CD14-positive monocyte (primary cell): ENCODE measurements at regions not wholly inside any gene's neighbourhood (a gene's known extent, or its start where the extent isn't known, plus 50 kb on each side); places are given as distances from the start of the nearest gene placed in this dataset.

Source experiments
- DNase-seq, 3 donors: peaks; one replicate each; pipeline ENCODE4 v3.0.0-alpha.2; 2011 to 2022
- H2AFZ ChIP-seq: 2 replicates; pipeline ENCODE4 v1.6.0; 2012; ENCODE audit warnings: mild to moderate bottlenecking, low read depth, low read length, inconsistent platforms; ENCODE audit not compliant: insufficient read depth, poor library complexity, severe bottlenecking
- H3K27ac ChIP-seq, 2 donors: 1 replicate in 1 of 2; 2 replicates in 1 of 2; pipeline ENCODE4 v1.5.1; 2012 to 2013; ENCODE audit warnings: low read length in 2 of 2, control low read depth in 1 of 2, inconsistent platforms in 1 of 2, low read depth in 1 of 2, mild to moderate bottlenecking in 1 of 2
- H3K27me3 ChIP-seq, 2 donors: one replicate each; pipeline versions ENCODE4 v1.6.0 to v1.6.1; 2011 to 2013; ENCODE audit warnings: low read length in 2 of 2; ENCODE audit not compliant: control insufficient read depth in 2 of 2, insufficient read depth in 2 of 2
- H3K36me3 ChIP-seq, 2 donors: replicated peaks in 1 of 2; 1 replicate in 1 of 2; 2 replicates in 1 of 2; pipeline versions ENCODE4 v1.5.1 to v1.6.1; 2012 to 2013; ENCODE audit warnings: low read length in 2 of 2, control low read depth in 1 of 2, inconsistent platforms in 1 of 2, mild to moderate bottlenecking in 1 of 2; ENCODE audit not compliant: insufficient read depth in 2 of 2, control insufficient read depth in 1 of 2
- H3K4me1 ChIP-seq, 2 donors: 1 replicate in 1 of 2; 2 replicates in 1 of 2; pipeline versions ENCODE4 v1.5.1 to v1.6.1; 2012 to 2013; ENCODE audit warnings: low read length in 2 of 2, control low read depth in 1 of 2, inconsistent platforms in 1 of 2, mild to moderate bottlenecking in 1 of 2, moderate library complexity in 1 of 2; ENCODE audit not compliant: insufficient read depth in 2 of 2, control insufficient read depth in 1 of 2
- H3K4me2 ChIP-seq: replicated peaks from 2 replicates; pipeline ENCODE3; 2012; ENCODE audit warnings: low read length, moderate library complexity, mild to moderate bottlenecking; ENCODE audit not compliant: poor library complexity, severe bottlenecking; ENCODE audit errors: extremely low read depth
- H3K4me3 ChIP-seq, 3 experiments: fragments of 200-600 bp in 1 of 3; sonication (generic) in 1 of 3; replicated peaks in 1 of 3; 1 replicate in 2 of 3; 2 replicates in 1 of 3; pipeline ENCODE4 v1.5.1; 2011 to 2013; ENCODE audit warnings: low read length in 3 of 3, mild to moderate bottlenecking in 3 of 3, control low read depth in 2 of 3, low read depth in 2 of 3, inconsistent platforms in 1 of 3, moderate library complexity in 1 of 3
- H3K79me2 ChIP-seq: 2 replicates; pipeline ENCODE4 v1.6.0; 2012; ENCODE audit warnings: mild to moderate bottlenecking, control low read depth, inconsistent platforms, low read length, moderate library complexity; ENCODE audit not compliant: insufficient read depth
- H3K9ac ChIP-seq: 2 replicates; pipeline ENCODE4 v1.6.0; 2017; ENCODE audit warnings: low read length, mild to moderate bottlenecking; ENCODE audit not compliant: insufficient read depth, poor library complexity, severe bottlenecking
- H3K9me3 ChIP-seq, 2 donors: replicated peaks in 1 of 2; 1 replicate in 1 of 2; 2 replicates in 1 of 2; pipeline versions ENCODE4 v1.5.1 to v1.6.1; 2012 to 2013; ENCODE audit warnings: low read length in 2 of 2, control low read depth in 1 of 2; ENCODE audit not compliant: control insufficient read depth in 1 of 2, insufficient read depth in 1 of 2
- H4K20me1 ChIP-seq: 2 replicates; pipeline ENCODE4 v1.6.0; 2012; ENCODE audit warnings: mild to moderate bottlenecking, low read length, control low read depth, moderate library complexity; ENCODE audit not compliant: insufficient read depth
- H3K27ac Mint-ChIP-seq, 7 donors: one replicate each; pipeline ENCODE4 v1.8.0; 2020; ENCODE audit warnings: mild to moderate bottlenecking in 7 of 7, mixed read lengths in 7 of 7, moderate library complexity in 6 of 7, inconsistent platforms in 2 of 7
- H3K27me3 Mint-ChIP-seq, 3 donors: one replicate each; pipeline ENCODE4 v1.8.0; 2021 to 2022; ENCODE audit warnings: low read depth in 3 of 3, mild to moderate bottlenecking in 3 of 3, mixed read lengths in 3 of 3, moderate library complexity in 3 of 3, inconsistent platforms in 1 of 3
- H3K36me3 Mint-ChIP-seq, 2 donors: one replicate each; pipeline ENCODE4 v1.8.0; 2020; ENCODE audit warnings: mixed read lengths in 2 of 2, inconsistent platforms in 1 of 2, mild to moderate bottlenecking in 1 of 2
- H3K4me1 Mint-ChIP-seq: one replicate; pipeline ENCODE4 v1.8.0; 2020; ENCODE audit warnings: mild to moderate bottlenecking, mixed read lengths
- H3K4me3 Mint-ChIP-seq, 2 donors: one replicate each; pipeline ENCODE4 v1.8.0; 2020; ENCODE audit warnings: mild to moderate bottlenecking in 2 of 2, mixed read lengths in 2 of 2, moderate library complexity in 1 of 2
- H3K9me3 Mint-ChIP-seq, 7 donors: one replicate each; pipeline ENCODE4 v1.8.0; 2020 to 2022; ENCODE audit warnings: mixed read lengths in 7 of 7, mild to moderate bottlenecking in 6 of 7, moderate library complexity in 6 of 7, inconsistent platforms in 2 of 7
- CTCF ChIP-seq: fragments of 200-600 bp; IDR thresholded peaks from one replicate; pipeline ENCODE4 v1.8.0; 2022; ENCODE audit warnings: antibody characterized with exemption, mild to moderate bottlenecking
- WGBS: methylation state at CpG from one replicate; pipeline ENCODE4 v1.1.5; 2013; ENCODE audit warnings: missing lambda C conversion rate; ENCODE audit not compliant: insufficient coverage; 5-methylcytosine and 5-hydroxymethylcytosine counted together
- intact Hi-C, 2 donors: fragments of 100-400 bp; cut with micrococcal nuclease; formaldehyde crosslinking; loops; one replicate each; pipeline versions ENCODE4 v1.15.0 to v1.15.1; 2023

- no peaks in the 10 kb centered on the region for H4K20me1 ChIP-seq
- no peaks in the 10 kb centered on the region for H3K9me3 ChIP-seq
- no peaks in the 10 kb centered on the region for H3K36me3 ChIP-seq
- Mint-ChIP-seq H3K36me3 (no peaks in the 10 kb centered on the region), H3K4me1 (no peaks in the 10 kb centered on the region), H3K27ac (no peak overlapping the region), H3K27me3 (peaks cover 0 to 3% (median 0%) of the 10 kb centered on the region in 3 donors), H3K4me3 (no peak overlapping the region), H3K9me3 (peaks cover 0 to 1% (median 0%) of the 10 kb centered on the region in 7 donors)
- no peaks in the 10 kb centered on the region for H3K4me1 ChIP-seq
- H3K27ac ChIP-seq = no peak overlapping the region
- 60% methylated on average over 1 of the region's 2 CpGs for WGBS
- no peak for TF ChIP-seq CTCF
- intact Hi-C loops = no loop called here
- H2AFZ ChIP-seq = no peak overlapping the region
- H3K9ac ChIP-seq = no peak overlapping the region
- no peak overlapping the region for H3K4me2 ChIP-seq
- DNase-seq = no peak
- no peaks in the 10 kb centered on the region for H3K79me2 ChIP-seq
- no peak overlapping the region for H3K4me3 ChIP-seq
- H3K27me3 ChIP-seq = no peaks in the 10 kb centered on the region
Observed at GRCh38 chr2:114218383-114218782, 224.1 kb upstream of the DPP10 start.

- Histone ChIP-seq H3K27me3 (no peaks in the 10 kb centered on the region), H3K9ac (no peak overlapping the region), H3K4me1 (no peaks in the 10 kb centered on the region), H3K4me3 (no peak overlapping the region), H3K79me2 (no peaks in the 10 kb centered on the region), H3K36me3 (no peaks in the 10 kb centered on the region), H2AFZ (no peak overlapping the region), H3K4me2 (no peak overlapping the region), H3K27ac (no peak overlapping the region), H4K20me1 (no peaks in the 10 kb centered on the region), H3K9me3 (no peaks in the 10 kb centered on the region)
- H3K4me3 Mint-ChIP-seq = no peak overlapping the region
- H3K36me3 Mint-ChIP-seq = no peaks in the 10 kb centered on the region
- DNase-seq = no peak
- 60% methylated on average over 1 of the region's 1 CpG for WGBS
- H3K27ac Mint-ChIP-seq = no peak overlapping the region
- peaks cover 0 to 3% (median 0%) of the 10 kb centered on the region in 3 donors for H3K27me3 Mint-ChIP-seq
- H3K9me3 Mint-ChIP-seq = peaks cover 0 to 1% (median 0%) of the 10 kb centered on the region in 7 donors
- TF ChIP-seq CTCF = no peak
- H3K4me1 Mint-ChIP-seq = no peaks in the 10 kb centered on the region
- intact Hi-C loops = no loop called here
Observed at GRCh38 chr2:114219456-114219855, 223.0 kb upstream of the DPP10 start.
